GM12872 (cell line): ENCODE measurements at regions not wholly inside any gene's neighbourhood (a gene's known extent, or its start where the extent isn't known, plus 50 kb on each side); places are given as distances from the start of the nearest gene placed in this dataset.

Source experiments
- TF ChIP-seq, protein P1 (sequence below): IDR thresholded peaks from 3 replicates; pipeline ENCODE4 v1.5.1; 2011; ENCODE audit warnings: low read depth, mild to moderate bottlenecking, low read length, moderate library complexity; ENCODE audit not compliant: insufficient read depth

DNA sequence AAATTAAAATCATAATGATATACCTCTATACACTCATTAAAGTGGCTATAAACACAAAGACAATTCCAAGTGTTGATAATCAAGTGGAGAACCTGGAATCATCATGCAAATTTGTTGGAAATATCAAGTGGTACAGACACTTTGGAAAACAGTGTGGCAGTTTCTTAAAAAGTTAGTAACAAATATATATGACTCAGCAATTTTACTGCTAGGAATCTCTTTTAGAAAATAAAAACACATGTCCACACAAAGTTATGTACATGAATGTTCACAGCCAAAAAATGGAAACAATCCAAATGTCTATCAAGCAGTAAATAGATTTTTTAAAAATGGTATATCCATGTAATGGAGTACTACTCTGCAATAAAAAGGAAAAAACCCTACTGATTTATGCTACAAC lies 375.6 kb downstream of the HLX start:
- TF ChIP-seq, protein P1, sequence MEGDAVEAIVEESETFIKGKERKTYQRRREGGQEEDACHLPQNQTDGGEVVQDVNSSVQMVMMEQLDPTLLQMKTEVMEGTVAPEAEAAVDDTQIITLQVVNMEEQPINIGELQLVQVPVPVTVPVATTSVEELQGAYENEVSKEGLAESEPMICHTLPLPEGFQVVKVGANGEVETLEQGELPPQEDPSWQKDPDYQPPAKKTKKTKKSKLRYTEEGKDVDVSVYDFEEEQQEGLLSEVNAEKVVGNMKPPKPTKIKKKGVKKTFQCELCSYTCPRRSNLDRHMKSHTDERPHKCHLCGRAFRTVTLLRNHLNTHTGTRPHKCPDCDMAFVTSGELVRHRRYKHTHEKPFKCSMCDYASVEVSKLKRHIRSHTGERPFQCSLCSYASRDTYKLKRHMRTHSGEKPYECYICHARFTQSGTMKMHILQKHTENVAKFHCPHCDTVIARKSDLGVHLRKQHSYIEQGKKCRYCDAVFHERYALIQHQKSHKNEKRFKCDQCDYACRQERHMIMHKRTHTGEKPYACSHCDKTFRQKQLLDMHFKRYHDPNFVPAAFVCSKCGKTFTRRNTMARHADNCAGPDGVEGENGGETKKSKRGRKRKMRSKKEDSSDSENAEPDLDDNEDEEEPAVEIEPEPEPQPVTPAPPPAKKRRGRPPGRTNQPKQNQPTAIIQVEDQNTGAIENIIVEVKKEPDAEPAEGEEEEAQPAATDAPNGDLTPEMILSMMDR, result no peak

DNA sequence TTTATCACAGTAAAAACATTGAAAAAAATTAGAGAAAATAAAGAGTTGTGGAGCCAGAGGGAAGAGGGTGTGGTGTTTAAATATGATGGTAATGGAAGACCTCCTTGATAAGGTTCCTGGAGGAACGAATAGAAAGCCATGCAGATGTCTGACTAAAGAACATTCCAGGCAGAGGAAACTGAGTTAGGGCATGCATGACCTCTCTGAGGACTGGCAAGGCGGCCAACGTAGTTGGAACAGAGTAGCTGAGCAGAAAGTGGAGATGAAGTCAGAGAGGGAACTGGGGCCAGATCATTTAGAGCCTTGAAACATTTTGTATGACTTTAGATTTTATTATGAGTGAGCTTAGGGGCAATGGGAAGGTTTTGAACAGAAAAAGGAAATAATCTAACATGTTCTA lies 377.5 kb downstream of the HLX start:
- TF ChIP-seq, protein P1, result no peak

GRCh38 chr1:221263831-221264767 lies 384.9 kb downstream of the HLX start:
- TF ChIP-seq, protein P1, result peak; percentile 64

GRCh38 chr1:221264848-221265247 lies 385.6 kb downstream of the HLX start:
- TF ChIP-seq, protein P1, result no peak

- TF ChIP-seq, protein P1, result no peak
Observed at GRCh38 chr1:221268295-221268694, 389.1 kb downstream of the HLX start.

- TF ChIP-seq, protein P1, result no peak
Observed at GRCh38 chr1:221271701-221272100, 392.5 kb downstream of the HLX start.

DNA sequence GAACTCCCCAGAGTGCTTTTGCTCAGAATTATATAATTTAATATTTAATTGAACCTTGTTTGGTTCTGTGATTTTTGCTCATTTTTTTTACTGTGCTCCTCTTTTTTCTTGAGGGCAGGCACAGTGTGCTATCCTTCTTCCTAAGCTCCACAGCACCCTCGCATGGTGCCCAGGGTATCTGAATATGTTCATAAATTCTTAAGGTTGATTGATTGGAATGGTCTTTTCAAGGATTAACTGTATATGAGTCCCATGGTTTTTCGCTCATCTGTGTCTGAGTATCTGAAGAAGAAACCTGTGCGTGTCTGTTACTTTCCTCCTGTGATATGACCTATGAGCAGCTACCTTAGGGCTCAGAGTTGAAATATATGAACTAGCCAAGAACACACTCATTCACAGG lies 393.7 kb downstream of the HLX start:
- TF ChIP-seq, protein P1, result no peak
